ENCODE measurements at regions not wholly inside any gene's neighbourhood (a gene's known extent, or its start where the extent isn't known, plus 50 kb on each side); places are given as distances from the start of the nearest gene placed in this dataset.

- Histone ChIP-seq H3K9ac (replicated peaks in 1 of 4; ENCODE audit: extremely low read depth in 1 of 4, low read depth in 3 of 4, low read length in 3 of 4) (no peak overlapping the region), H3K36me3 (ENCODE audit: control insufficient read depth in 2 of 4, insufficient read depth in 4 of 4, low read length in 3 of 4) (no peaks in the 10 kb centered on the region), H4K91ac (replicated peaks; ENCODE audit: insufficient read length, low read length) (no peak overlapping the region), H4K5ac (ENCODE audit: insufficient read length, low read depth, low read length) (no peak overlapping the region), H4K20me1 (replicated peaks in 1 of 2; ENCODE audit: control insufficient read depth in 1 of 2, insufficient read depth in 2 of 2, low read length in 2 of 2) (no peaks in the 10 kb centered on the region), H3K27me3 (replicated peaks in 1 of 4; ENCODE audit: control insufficient read depth in 3 of 4, extremely low read depth in 1 of 4, insufficient read depth in 3 of 4, low read length in 3 of 4) (no peaks in the 10 kb centered on the region), H3K23ac (ENCODE audit: insufficient read length) (no peak overlapping the region), H2AFZ (ENCODE audit: low read length) (no peak overlapping the region), H3K14ac (ENCODE audit: insufficient read length) (no peak overlapping the region), H2BK5ac (ENCODE audit: low read depth, low read length) (no peak overlapping the region), H3K23me2 (ENCODE audit: low read depth, low read length) (no peaks in the 10 kb centered on the region), H2BK120ac (replicated peaks; ENCODE audit: low read depth, low read length) (no peak overlapping the region), H3K4me3 (ENCODE audit: extremely low read depth in 1 of 4, insufficient read depth in 2 of 4, low read depth in 3 of 4, low read length in 4 of 4) (no peak overlapping the region), H2BK12ac (ENCODE audit: low read depth, low read length) (no peak overlapping the region), H3K9me3 (ENCODE audit: insufficient read depth in 2 of 2, low read depth in 1 of 2, low read length in 1 of 2) (peaks cover under 1 to 3% of the 10 kb centered on the region in 2 experiments; a peak in 2 of 4 replicates), H2AK5ac (ENCODE audit: low read depth, low read length) (no peak overlapping the region), H2BK20ac (ENCODE audit: low read length) (no peak overlapping the region), H4K8ac (ENCODE audit: extremely low read depth, insufficient read depth, low read length) (no peak overlapping the region), H3K56ac (replicated peaks; ENCODE audit: insufficient read length, low read depth, low read length) (no peak overlapping the region), H2BK15ac (ENCODE audit: low read length) (no peak overlapping the region), H3K4me1 (replicated peaks in 1 of 4; ENCODE audit: control insufficient read depth in 3 of 4, insufficient read depth in 4 of 4, low read length in 3 of 4) (no peaks in the 10 kb centered on the region), H3K79me2 (ENCODE audit: control insufficient read depth in 1 of 2, insufficient read depth in 2 of 2, low read length in 2 of 2) (no peaks in the 10 kb centered on the region), H3K18ac (ENCODE audit: extremely low read depth, low read length) (no peak overlapping the region), H3K79me1 (ENCODE audit: low read depth, low read length) (no peaks in the 10 kb centered on the region), H3K4me2 (ENCODE audit: insufficient read depth in 1 of 2, low read depth in 2 of 2, low read length in 2 of 2) (no peak overlapping the region), H3K27ac (ENCODE audit: low read depth, low read length) (no peak overlapping the region), H3K4ac (replicated peaks; ENCODE audit: insufficient read length, low read depth, low read length) (no peak overlapping the region)
- DNase-seq (ENCODE audit: low read depth in 1 of 2, low spot score in 2 of 2) (no peak), FAIRE-seq (no peak)
- POLR2A ChIA-PET (ENCODE audit: partially characterized antibody): interaction anchor here (0.6 kb wide), 1 partner anchor 58 kb away, joined by 3 read pairs; no protein-coding TSS in a partner anchor
- WGBS, 2 experiments (ENCODE audit: extremely low coverage in 1 of 2, insufficient coverage in 1 of 2, insufficient read length in 1 of 2, insufficient replicate concordance in 2 of 2, low coverage in 1 of 2, low lambda C conversion rate in 2 of 2, missing lambda C conversion rate in 1 of 2): 88% methylated on average over 1 of the region's 1 CpG; no CpG with 5 or more reads in 1 of the 2 experiments
- CTCF ChIA-PET (ENCODE audit: partially characterized antibody): interaction anchor here (0.6 to 1.0 kb wide), 2 partner anchors 44 to 144 kb away, joined by 3 read pairs; no protein-coding TSS in a partner anchor
- TF ChIP-seq GABPA (IDR thresholded peaks at IDR 0.05; ENCODE audit: borderline replicate concordance, insufficient read depth, low read length) (no peak), EP300 (IDR thresholded peaks at IDR 0.05; ENCODE audit: borderline replicate concordance in 1 of 2, low read depth in 2 of 2, low read length in 2 of 2) (no peak), CTCF (IDR thresholded peaks at IDR 0.05; ENCODE audit: control extremely low read depth in 1 of 3, insufficient read depth in 1 of 3, low read depth in 1 of 3, low read length in 3 of 3) (no peak), ATF2 (IDR thresholded peaks at IDR 0.05; ENCODE audit: low read length) (no peak), JUN (IDR thresholded peaks at IDR 0.05; ENCODE audit: low read depth, low read length) (no peak), USF2 (IDR thresholded peaks at IDR 0.05; ENCODE audit: low read length) (no peak), RBBP5 (IDR thresholded peaks at IDR 0.05; ENCODE audit: borderline replicate concordance, low read depth, low read length) (no peak), KDM1A (IDR thresholded peaks at IDR 0.05; ENCODE audit: borderline replicate concordance, low read length) (no peak)
Observed at GRCh38 chr14:61167642-61168041, 113.5 kb downstream of the TMEM30B start.
